DOHH2 (cell line): ENCODE measurements at regions not wholly inside any gene's neighbourhood (a gene's known extent, or its start where the extent isn't known, plus 50 kb on each side); places are given as distances from the start of the nearest gene placed in this dataset.

Experiments
- EZH2phosphoT487 ChIP-seq: fragments of 200-600 bp; sonication (generic); IDR thresholded peaks from 2 replicates; pipeline ENCODE4 v1.6.1; 2017; ENCODE audit warnings: borderline replicate concordance, mild to moderate bottlenecking, antibody characterized with exemption, low read length, moderate library complexity, mixed read lengths
- TF ChIP-seq, protein P1 (sequence below): fragments of 200-600 bp; sonication (generic); IDR thresholded peaks from one replicate; pipeline ENCODE4 v1.5.1; 2014; ENCODE audit warnings: antibody characterized with exemption, mild to moderate bottlenecking, low read depth, low read length; ENCODE audit not compliant: poor library complexity, severe bottlenecking

GRCh38 chr2:41989501-41990180 lies 58.2 kb upstream of the PKDCC start:
- TF ChIP-seq, protein P1, sequence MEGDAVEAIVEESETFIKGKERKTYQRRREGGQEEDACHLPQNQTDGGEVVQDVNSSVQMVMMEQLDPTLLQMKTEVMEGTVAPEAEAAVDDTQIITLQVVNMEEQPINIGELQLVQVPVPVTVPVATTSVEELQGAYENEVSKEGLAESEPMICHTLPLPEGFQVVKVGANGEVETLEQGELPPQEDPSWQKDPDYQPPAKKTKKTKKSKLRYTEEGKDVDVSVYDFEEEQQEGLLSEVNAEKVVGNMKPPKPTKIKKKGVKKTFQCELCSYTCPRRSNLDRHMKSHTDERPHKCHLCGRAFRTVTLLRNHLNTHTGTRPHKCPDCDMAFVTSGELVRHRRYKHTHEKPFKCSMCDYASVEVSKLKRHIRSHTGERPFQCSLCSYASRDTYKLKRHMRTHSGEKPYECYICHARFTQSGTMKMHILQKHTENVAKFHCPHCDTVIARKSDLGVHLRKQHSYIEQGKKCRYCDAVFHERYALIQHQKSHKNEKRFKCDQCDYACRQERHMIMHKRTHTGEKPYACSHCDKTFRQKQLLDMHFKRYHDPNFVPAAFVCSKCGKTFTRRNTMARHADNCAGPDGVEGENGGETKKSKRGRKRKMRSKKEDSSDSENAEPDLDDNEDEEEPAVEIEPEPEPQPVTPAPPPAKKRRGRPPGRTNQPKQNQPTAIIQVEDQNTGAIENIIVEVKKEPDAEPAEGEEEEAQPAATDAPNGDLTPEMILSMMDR: no peak
- TF ChIP-seq EZH2phosphoT487: no peak
